ENCODE measurements at regions not wholly inside any gene's neighbourhood (a gene's known extent, or its start where the extent isn't known, plus 50 kb on each side); places are given as distances from the start of the nearest gene placed in this dataset.
"Not testable (repeated sequence)": the region's sequence is repeated elsewhere in the genome, so short reads cannot be mapped to it uniquely, and the experiment has no call there.

DNA sequence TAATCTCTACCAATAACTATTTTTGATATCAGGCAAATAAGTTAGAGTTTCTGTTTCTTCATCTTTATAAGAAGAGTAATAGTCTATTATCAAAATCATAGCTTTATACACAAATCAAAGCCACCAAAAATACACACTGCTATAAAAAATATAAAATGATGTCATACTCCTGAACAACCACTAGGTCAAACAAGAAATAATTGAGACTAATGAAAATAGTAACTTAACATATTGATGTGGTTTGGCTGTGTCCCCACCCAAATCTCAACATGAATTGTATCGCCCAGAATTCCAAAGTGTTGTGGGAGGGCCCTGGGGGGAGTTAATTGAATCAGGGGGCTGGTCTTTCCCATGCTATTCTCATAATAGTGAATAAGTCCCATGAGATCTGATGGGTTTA, 2277.5 kb downstream of the ARAP2 start:
- Histone ChIP-seq H3K27me3 (replicated peaks; ENCODE audit: insufficient read depth, low read depth, low read length, poor library complexity) (no peaks in the 10 kb centered on the region), H3K4me1 (ENCODE audit: insufficient read depth, low read length, poor library complexity, severe bottlenecking) (no peaks in the 10 kb centered on the region), H3K4me3 (ENCODE audit: low read depth, low read length, poor library complexity, severe bottlenecking) (no peak overlapping the region), H3K36me3 (ENCODE audit: insufficient read depth, low read length, poor library complexity, severe bottlenecking) (no peaks in the 10 kb centered on the region), H3K27ac (ENCODE audit: low read depth, low read length, poor library complexity, severe bottlenecking) (no peak overlapping the region), H3K9me3 (ENCODE audit: low read depth, low read length, poor library complexity, severe bottlenecking) (peaks cover 20% of the 10 kb centered on the region)
- CTCF ChIA-PET = interaction anchor here (0.6 kb wide), 1 partner anchor 998 kb away, joined by 3 read pairs; no protein-coding TSS in a partner anchor
- BruUV-seq (replicated peaks) = no TSS peak
- DNase-seq (ENCODE audit: low spot score) = no peak
- intact Hi-C loops (cut with micrococcal nuclease; ENCODE audit: unreplicated experiment) = no loop called here
- POLR2A ChIA-PET (ENCODE audit: low non-redundant PET) = no interaction called here
- no peak for TF ChIP-seq EZH2 (IDR thresholded peaks at IDR 0.05; ENCODE audit: borderline replicate concordance, low read depth, low read length, poor library complexity, severe bottlenecking)
- TF ChIP-seq, protein P1, sequence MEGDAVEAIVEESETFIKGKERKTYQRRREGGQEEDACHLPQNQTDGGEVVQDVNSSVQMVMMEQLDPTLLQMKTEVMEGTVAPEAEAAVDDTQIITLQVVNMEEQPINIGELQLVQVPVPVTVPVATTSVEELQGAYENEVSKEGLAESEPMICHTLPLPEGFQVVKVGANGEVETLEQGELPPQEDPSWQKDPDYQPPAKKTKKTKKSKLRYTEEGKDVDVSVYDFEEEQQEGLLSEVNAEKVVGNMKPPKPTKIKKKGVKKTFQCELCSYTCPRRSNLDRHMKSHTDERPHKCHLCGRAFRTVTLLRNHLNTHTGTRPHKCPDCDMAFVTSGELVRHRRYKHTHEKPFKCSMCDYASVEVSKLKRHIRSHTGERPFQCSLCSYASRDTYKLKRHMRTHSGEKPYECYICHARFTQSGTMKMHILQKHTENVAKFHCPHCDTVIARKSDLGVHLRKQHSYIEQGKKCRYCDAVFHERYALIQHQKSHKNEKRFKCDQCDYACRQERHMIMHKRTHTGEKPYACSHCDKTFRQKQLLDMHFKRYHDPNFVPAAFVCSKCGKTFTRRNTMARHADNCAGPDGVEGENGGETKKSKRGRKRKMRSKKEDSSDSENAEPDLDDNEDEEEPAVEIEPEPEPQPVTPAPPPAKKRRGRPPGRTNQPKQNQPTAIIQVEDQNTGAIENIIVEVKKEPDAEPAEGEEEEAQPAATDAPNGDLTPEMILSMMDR (conservative IDR thresholded peaks at IDR 0.05; ENCODE audit: low read depth, low read length) = no peak

DNA sequence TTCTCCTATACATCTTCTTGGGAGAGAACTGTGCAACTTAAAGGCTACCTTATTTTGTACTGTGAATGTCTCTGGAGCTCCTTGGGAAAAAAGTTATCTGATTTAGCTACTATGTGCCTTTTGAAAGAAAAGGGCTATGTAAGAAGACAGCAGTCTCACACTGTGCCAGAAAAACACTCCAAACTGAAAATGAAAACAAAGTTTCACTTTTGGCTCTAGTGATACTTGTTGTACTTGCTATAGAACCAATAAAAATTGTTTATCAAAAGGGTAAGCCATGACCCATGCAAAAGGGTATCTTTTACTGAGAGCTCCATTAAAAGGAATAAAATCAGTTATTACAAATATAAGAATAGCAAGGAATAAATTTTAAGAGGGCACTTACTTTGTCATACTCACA, 2270.0 kb downstream of the ARAP2 start:
- CTCF ChIA-PET = no interaction called here
- no peaks in the 10 kb centered on the region for H3K27me3 ChIP-seq (replicated peaks; ENCODE audit: insufficient read depth, low read depth, low read length, poor library complexity)
- H3K9me3 ChIP-seq (ENCODE audit: low read depth, low read length, poor library complexity, severe bottlenecking) = peaks cover 5% of the 10 kb centered on the region
- no peak for DNase-seq (ENCODE audit: low spot score)
- no peak overlapping the region for H3K4me3 ChIP-seq (ENCODE audit: low read depth, low read length, poor library complexity, severe bottlenecking)
- intact Hi-C loops (cut with micrococcal nuclease; ENCODE audit: unreplicated experiment) = no loop called here
- BruUV-seq (replicated peaks) = no TSS peak
- no peaks in the 10 kb centered on the region for H3K36me3 ChIP-seq (ENCODE audit: insufficient read depth, low read length, poor library complexity, severe bottlenecking)
- H3K27ac ChIP-seq (ENCODE audit: low read depth, low read length, poor library complexity, severe bottlenecking) = no peak overlapping the region
- POLR2A ChIA-PET (ENCODE audit: low non-redundant PET) = no interaction called here
- no peaks in the 10 kb centered on the region for H3K4me1 ChIP-seq (ENCODE audit: insufficient read depth, low read length, poor library complexity, severe bottlenecking)
- TF ChIP-seq EZH2 (IDR thresholded peaks at IDR 0.05; ENCODE audit: borderline replicate concordance, low read depth, low read length, poor library complexity, severe bottlenecking) = no peak
- TF ChIP-seq, protein P1 (conservative IDR thresholded peaks at IDR 0.05; ENCODE audit: low read depth, low read length) = no peak

DNA sequence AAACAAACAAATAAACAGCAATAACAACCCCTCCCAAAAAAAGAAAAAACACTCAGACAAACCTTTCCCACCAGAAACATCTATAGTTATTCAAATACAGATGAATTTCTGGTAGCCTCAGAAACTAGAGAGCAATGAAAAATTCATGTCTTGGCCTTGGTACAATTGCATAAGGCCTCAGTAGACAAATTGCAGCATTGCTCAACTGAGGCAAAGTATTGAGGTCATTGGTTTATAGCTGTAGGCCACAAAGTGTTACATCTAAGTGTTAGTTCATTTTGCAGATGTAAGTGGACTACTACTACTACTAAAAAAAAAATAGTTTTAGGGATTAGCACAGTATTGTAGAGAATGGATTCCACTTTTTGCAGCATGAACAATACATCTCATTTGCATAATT, 2268.3 kb downstream of the ARAP2 start:
- no TSS peak for BruUV-seq (replicated peaks)
- CTCF ChIA-PET = no interaction called here

DNA sequence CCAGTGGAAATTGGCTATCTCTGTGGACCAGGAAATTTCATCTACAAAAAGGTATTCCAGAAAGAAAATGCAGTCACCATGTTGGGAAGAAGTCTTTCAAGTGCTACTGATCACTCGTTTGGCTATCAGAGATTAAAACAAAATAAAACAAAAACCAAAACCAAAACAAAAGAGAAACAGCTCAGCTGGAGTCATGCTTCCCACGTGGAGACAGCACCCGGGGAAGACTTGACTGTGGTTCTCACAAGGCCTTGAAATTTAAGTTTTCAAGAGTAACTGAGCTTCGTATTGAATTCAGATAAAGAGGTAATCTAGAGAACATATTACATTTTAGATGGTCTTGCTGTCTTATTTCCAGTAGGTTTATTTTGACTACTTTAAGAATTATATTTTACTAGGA, 2264.5 kb downstream of the ARAP2 start:
- H3K4me1 ChIP-seq (ENCODE audit: insufficient read depth, low read length, poor library complexity, severe bottlenecking); CTCF ChIA-PET; POLR2A ChIA-PET (ENCODE audit: low non-redundant PET); H3K9me3 ChIP-seq (ENCODE audit: low read depth, low read length, poor library complexity, severe bottlenecking); H3K27ac ChIP-seq (ENCODE audit: low read depth, low read length, poor library complexity, severe bottlenecking); H3K36me3 ChIP-seq (ENCODE audit: insufficient read depth, low read length, poor library complexity, severe bottlenecking); H3K4me3 ChIP-seq (ENCODE audit: low read depth, low read length, poor library complexity, severe bottlenecking); H3K27me3 ChIP-seq (replicated peaks; ENCODE audit: insufficient read depth, low read depth, low read length, poor library complexity); DNase-seq (ENCODE audit: low spot score); intact Hi-C loops (cut with micrococcal nuclease; ENCODE audit: unreplicated experiment); BruUV-seq (replicated peaks): not testable (repeated sequence)

More for the DNA sequence above, 2268.3 kb downstream of the ARAP2 start:
- no peak overlapping the region for H3K4me3 ChIP-seq (ENCODE audit: low read depth, low read length, poor library complexity, severe bottlenecking)
- POLR2A ChIA-PET (ENCODE audit: low non-redundant PET) = no interaction called here
- DNase-seq (ENCODE audit: low spot score) = no peak
- no peaks in the 10 kb centered on the region for H3K9me3 ChIP-seq (ENCODE audit: low read depth, low read length, poor library complexity, severe bottlenecking)
- no peak overlapping the region for H3K27ac ChIP-seq (ENCODE audit: low read depth, low read length, poor library complexity, severe bottlenecking)
- TF ChIP-seq, protein P1 (conservative IDR thresholded peaks at IDR 0.05; ENCODE audit: low read depth, low read length) = no peak
- TF ChIP-seq EZH2 (IDR thresholded peaks at IDR 0.05; ENCODE audit: borderline replicate concordance, low read depth, low read length, poor library complexity, severe bottlenecking) = no peak
- no peaks in the 10 kb centered on the region for H3K4me1 ChIP-seq (ENCODE audit: insufficient read depth, low read length, poor library complexity, severe bottlenecking)
- intact Hi-C loops (cut with micrococcal nuclease; ENCODE audit: unreplicated experiment) = no loop called here
- H3K27me3 ChIP-seq (replicated peaks; ENCODE audit: insufficient read depth, low read depth, low read length, poor library complexity) = no peaks in the 10 kb centered on the region
- no peaks in the 10 kb centered on the region for H3K36me3 ChIP-seq (ENCODE audit: insufficient read depth, low read length, poor library complexity, severe bottlenecking)
